ENCODE measurements at regions not wholly inside any gene's neighbourhood (a gene's known extent, or its start where the extent isn't known, plus 50 kb on each side); places are given as distances from the start of the nearest gene placed in this dataset.
"Not testable (repeated sequence)": the region's sequence is repeated elsewhere in the genome, so short reads cannot be mapped to it uniquely, and the experiment has no call there.

DNA sequence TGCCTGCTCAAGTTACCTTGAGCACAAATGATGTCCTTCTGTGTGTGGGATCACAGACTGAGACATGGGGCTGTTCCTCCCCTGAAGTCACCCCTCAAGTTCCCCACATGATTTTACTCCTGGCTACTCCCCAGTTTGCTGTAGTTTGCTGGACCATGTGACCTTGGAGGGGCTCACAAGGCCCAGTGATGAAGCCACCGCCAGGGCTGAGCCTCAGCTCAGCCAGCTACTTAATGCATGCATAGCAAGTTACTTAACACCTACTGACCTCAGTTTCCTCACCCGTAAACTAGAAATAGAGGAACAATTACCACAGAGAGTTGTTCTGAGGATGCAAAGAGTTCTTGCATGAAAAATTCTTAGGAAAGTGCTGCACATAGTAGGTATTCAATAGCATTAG lies 283.7 kb upstream of the PLGLB2 start:
- TF ChIP-seq, protein P1, sequence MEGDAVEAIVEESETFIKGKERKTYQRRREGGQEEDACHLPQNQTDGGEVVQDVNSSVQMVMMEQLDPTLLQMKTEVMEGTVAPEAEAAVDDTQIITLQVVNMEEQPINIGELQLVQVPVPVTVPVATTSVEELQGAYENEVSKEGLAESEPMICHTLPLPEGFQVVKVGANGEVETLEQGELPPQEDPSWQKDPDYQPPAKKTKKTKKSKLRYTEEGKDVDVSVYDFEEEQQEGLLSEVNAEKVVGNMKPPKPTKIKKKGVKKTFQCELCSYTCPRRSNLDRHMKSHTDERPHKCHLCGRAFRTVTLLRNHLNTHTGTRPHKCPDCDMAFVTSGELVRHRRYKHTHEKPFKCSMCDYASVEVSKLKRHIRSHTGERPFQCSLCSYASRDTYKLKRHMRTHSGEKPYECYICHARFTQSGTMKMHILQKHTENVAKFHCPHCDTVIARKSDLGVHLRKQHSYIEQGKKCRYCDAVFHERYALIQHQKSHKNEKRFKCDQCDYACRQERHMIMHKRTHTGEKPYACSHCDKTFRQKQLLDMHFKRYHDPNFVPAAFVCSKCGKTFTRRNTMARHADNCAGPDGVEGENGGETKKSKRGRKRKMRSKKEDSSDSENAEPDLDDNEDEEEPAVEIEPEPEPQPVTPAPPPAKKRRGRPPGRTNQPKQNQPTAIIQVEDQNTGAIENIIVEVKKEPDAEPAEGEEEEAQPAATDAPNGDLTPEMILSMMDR (IDR thresholded peaks at IDR 0.05 in 8 of 11, conservative IDR thresholded peaks at IDR 0.05 in 3 of 11): not testable (repeated sequence)
- not testable (repeated sequence) for TF ChIP-seq POLR2A, POLR2AphosphoS5 (IDR thresholded peaks at IDR 0.05)

Data from spleen (tissue), 7 donors.